ENCODE measurements at regions not wholly inside any gene's neighbourhood (a gene's known extent, or its start where the extent isn't known, plus 50 kb on each side); places are given as distances from the start of the nearest gene placed in this dataset.

DNA sequence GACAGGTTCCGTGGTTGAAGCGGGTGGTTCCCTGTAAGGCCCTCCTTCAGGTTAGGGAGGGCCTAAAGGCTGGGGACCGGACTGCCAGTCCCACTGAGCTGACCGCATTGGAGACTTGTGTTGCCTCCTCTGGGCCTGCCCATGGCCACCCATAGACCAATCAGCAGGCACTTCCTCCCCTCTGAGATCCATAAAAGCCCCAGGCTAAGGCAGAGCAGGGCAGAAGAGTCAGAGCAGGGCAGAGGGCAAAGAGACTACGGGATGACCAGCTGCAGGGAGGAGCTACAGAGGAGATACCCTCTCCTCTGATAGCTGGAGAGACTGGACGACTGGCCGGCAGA is 537.4 kb downstream of the TENT5A start:
- Histone ChIP-seq H3K27me3 (ENCODE audit: control insufficient read depth in 3 of 3, insufficient read depth in 3 of 3, low read length in 3 of 3) (no peaks in the 10 kb centered on the region), H3K4me1 (ENCODE audit: control insufficient read depth in 3 of 3, insufficient read depth in 2 of 3, low read depth in 1 of 3, low read length in 2 of 3) (no peaks in the 10 kb centered on the region), H3K4me3 (ENCODE audit: low read depth in 1 of 3, low read length in 3 of 3) (no peak overlapping the region), H3K9me3 (ENCODE audit: control insufficient read depth in 2 of 2, insufficient read depth in 1 of 2, low read depth in 1 of 2, low read length in 1 of 2) (peaks cover 0 to 2% of the 10 kb centered on the region in 2 donors), H3K27ac (ENCODE audit: low read depth in 1 of 3, low read length in 2 of 3) (no peak overlapping the region), H3K36me3 (ENCODE audit: control insufficient read depth in 3 of 3, insufficient read depth in 2 of 3, low read depth in 1 of 3, low read length in 3 of 3) (no peaks in the 10 kb centered on the region)
- 81 to 90% (median 83%) methylated on average over 7 of the region's 7 CpGs for WGBS, 3 donors
- FAIRE-seq (no peak), DNase-seq (no peak)

GRCh38 chr6:81214414-81215091 is 537.9 kb downstream of the TENT5A start:
- H3K4me3 ChIP-seq (ENCODE audit: low read depth in 1 of 3, low read length in 3 of 3): no peak overlapping the region
- H3K36me3 ChIP-seq (ENCODE audit: control insufficient read depth in 3 of 3, insufficient read depth in 2 of 3, low read depth in 1 of 3, low read length in 3 of 3): no peaks in the 10 kb centered on the region
- no peak overlapping the region for H3K27ac ChIP-seq (ENCODE audit: low read depth in 1 of 3, low read length in 2 of 3)
- no peaks in the 10 kb centered on the region for H3K27me3 ChIP-seq (ENCODE audit: control insufficient read depth in 3 of 3, insufficient read depth in 3 of 3, low read length in 3 of 3)
- WGBS, 3 donors: 80 to 88% (median 84%) methylated on average over 15 of the region's 15 CpGs
- DNase-seq (no peak), FAIRE-seq (no peak)
- H3K4me1 ChIP-seq (ENCODE audit: control insufficient read depth in 3 of 3, insufficient read depth in 2 of 3, low read depth in 1 of 3, low read length in 2 of 3): no peaks in the 10 kb centered on the region
- H3K9me3 ChIP-seq (ENCODE audit: control insufficient read depth in 2 of 2, insufficient read depth in 1 of 2, low read depth in 1 of 2, low read length in 1 of 2): peaks cover 0 to 2% of the 10 kb centered on the region in 2 donors

GRCh38 chr6:81204731-81205130 is 547.8 kb downstream of the TENT5A start:
- peaks cover 0 to 7% of the 10 kb centered on the region in 2 donors for H3K9me3 ChIP-seq (ENCODE audit: control insufficient read depth in 2 of 2, insufficient read depth in 1 of 2, low read depth in 1 of 2, low read length in 1 of 2)
- FAIRE-seq (no peak), DNase-seq (no peak)
- no peaks in the 10 kb centered on the region for H3K27me3 ChIP-seq (ENCODE audit: control insufficient read depth in 3 of 3, insufficient read depth in 3 of 3, low read length in 3 of 3)
- no peak overlapping the region for H3K27ac ChIP-seq (ENCODE audit: low read depth in 1 of 3, low read length in 2 of 3)
- H3K36me3 ChIP-seq (ENCODE audit: control insufficient read depth in 3 of 3, insufficient read depth in 2 of 3, low read depth in 1 of 3, low read length in 3 of 3): no peaks in the 10 kb centered on the region
- 83 to 88% (median 83%) methylated on average over 1 of the region's 1 CpG for WGBS, 3 donors
- H3K4me1 ChIP-seq (ENCODE audit: control insufficient read depth in 3 of 3, insufficient read depth in 2 of 3, low read depth in 1 of 3, low read length in 2 of 3): no peaks in the 10 kb centered on the region
- H3K4me3 ChIP-seq (ENCODE audit: low read depth in 1 of 3, low read length in 3 of 3): no peak overlapping the region

GRCh38 chr6:81194374-81194773 is 558.1 kb downstream of the TENT5A start:
- Histone ChIP-seq H3K9me3 (ENCODE audit: control insufficient read depth in 2 of 2, insufficient read depth in 1 of 2, low read depth in 1 of 2, low read length in 1 of 2) (no peaks in the 10 kb centered on the region), H3K4me1 (ENCODE audit: control insufficient read depth in 3 of 3, insufficient read depth in 2 of 3, low read depth in 1 of 3, low read length in 2 of 3) (no peaks in the 10 kb centered on the region), H3K4me3 (ENCODE audit: low read depth in 1 of 3, low read length in 3 of 3) (no peak overlapping the region), H3K36me3 (ENCODE audit: control insufficient read depth in 3 of 3, insufficient read depth in 2 of 3, low read depth in 1 of 3, low read length in 3 of 3) (no peaks in the 10 kb centered on the region), H3K27ac (ENCODE audit: low read depth in 1 of 3, low read length in 2 of 3) (no peak overlapping the region), H3K27me3 (ENCODE audit: control insufficient read depth in 3 of 3, insufficient read depth in 3 of 3, low read length in 3 of 3) (no peaks in the 10 kb centered on the region)
- FAIRE-seq (no peak), DNase-seq (no peak)
- WGBS, 3 donors: 57 to 68% (median 67%) methylated on average over 2 of the region's 2 CpGs

- no peak overlapping the region for H3K4me3 ChIP-seq (ENCODE audit: low read depth in 1 of 3, low read length in 3 of 3)
- WGBS, 3 donors: 50 to 65% (median 62%) methylated on average over 4 of the region's 4 CpGs
- DNase-seq (no peak), FAIRE-seq (no peak)
- no peak overlapping the region for H3K27ac ChIP-seq (ENCODE audit: low read depth in 1 of 3, low read length in 2 of 3)
- no peaks in the 10 kb centered on the region for H3K9me3 ChIP-seq (ENCODE audit: control insufficient read depth in 2 of 2, insufficient read depth in 1 of 2, low read depth in 1 of 2, low read length in 1 of 2)
- no peaks in the 10 kb centered on the region for H3K27me3 ChIP-seq (ENCODE audit: control insufficient read depth in 3 of 3, insufficient read depth in 3 of 3, low read length in 3 of 3)
- H3K4me1 ChIP-seq (ENCODE audit: control insufficient read depth in 3 of 3, insufficient read depth in 2 of 3, low read depth in 1 of 3, low read length in 2 of 3): no peaks in the 10 kb centered on the region
- H3K36me3 ChIP-seq (ENCODE audit: control insufficient read depth in 3 of 3, insufficient read depth in 2 of 3, low read depth in 1 of 3, low read length in 3 of 3): no peaks in the 10 kb centered on the region
Measured at GRCh38 chr6:81172056-81172740, 580.3 kb downstream of the TENT5A start.

DNA sequence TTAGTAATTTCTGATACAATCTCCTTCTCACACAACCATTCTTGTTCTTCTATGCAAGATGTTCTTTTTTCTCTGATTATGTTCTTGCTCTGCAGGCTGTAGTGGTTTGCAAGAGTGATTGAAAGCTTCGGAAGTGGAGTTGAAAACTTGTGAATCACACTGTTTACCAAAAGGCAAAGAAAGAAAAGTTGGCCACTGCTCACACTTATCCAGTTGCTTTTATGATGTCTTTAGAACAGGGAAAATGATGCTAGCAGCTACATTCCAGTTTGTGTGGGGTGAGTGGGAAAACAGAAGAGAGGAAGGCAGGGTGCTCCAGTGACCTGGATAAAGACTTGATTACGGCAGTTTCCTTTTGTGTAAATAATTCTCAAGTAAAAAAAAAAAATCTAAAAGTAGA is 583.3 kb downstream of the TENT5A start:
- Histone ChIP-seq H3K27ac (ENCODE audit: low read depth in 1 of 3, low read length in 2 of 3) (no peak overlapping the region), H3K4me3 (ENCODE audit: low read depth in 1 of 3, low read length in 3 of 3) (no peak overlapping the region), H3K4me1 (ENCODE audit: control insufficient read depth in 3 of 3, insufficient read depth in 2 of 3, low read depth in 1 of 3, low read length in 2 of 3) (no peaks in the 10 kb centered on the region), H3K36me3 (ENCODE audit: control insufficient read depth in 3 of 3, insufficient read depth in 2 of 3, low read depth in 1 of 3, low read length in 3 of 3) (no peaks in the 10 kb centered on the region), H3K27me3 (ENCODE audit: control insufficient read depth in 3 of 3, insufficient read depth in 3 of 3, low read length in 3 of 3) (no peaks in the 10 kb centered on the region), H3K9me3 (ENCODE audit: control insufficient read depth in 2 of 2, insufficient read depth in 1 of 2, low read depth in 1 of 2, low read length in 1 of 2) (no peaks in the 10 kb centered on the region)
- 43 to 53% (median 48%) methylated on average over 2 of the region's 2 CpGs for WGBS, 3 donors
- FAIRE-seq (no peak), DNase-seq (no peak)

GRCh38 chr6:81166770-81167169 is 585.7 kb downstream of the TENT5A start:
- Histone ChIP-seq H3K27me3 (ENCODE audit: control insufficient read depth in 3 of 3, insufficient read depth in 3 of 3, low read length in 3 of 3) (no peaks in the 10 kb centered on the region), H3K36me3 (ENCODE audit: control insufficient read depth in 3 of 3, insufficient read depth in 2 of 3, low read depth in 1 of 3, low read length in 3 of 3) (no peaks in the 10 kb centered on the region), H3K9me3 (ENCODE audit: control insufficient read depth in 2 of 2, insufficient read depth in 1 of 2, low read depth in 1 of 2, low read length in 1 of 2) (no peaks in the 10 kb centered on the region), H3K4me3 (ENCODE audit: low read depth in 1 of 3, low read length in 3 of 3) (no peak overlapping the region), H3K4me1 (ENCODE audit: control insufficient read depth in 3 of 3, insufficient read depth in 2 of 3, low read depth in 1 of 3, low read length in 2 of 3) (no peaks in the 10 kb centered on the region), H3K27ac (ENCODE audit: low read depth in 1 of 3, low read length in 2 of 3) (no peak overlapping the region)
- FAIRE-seq (no peak), DNase-seq (no peak)

DNA sequence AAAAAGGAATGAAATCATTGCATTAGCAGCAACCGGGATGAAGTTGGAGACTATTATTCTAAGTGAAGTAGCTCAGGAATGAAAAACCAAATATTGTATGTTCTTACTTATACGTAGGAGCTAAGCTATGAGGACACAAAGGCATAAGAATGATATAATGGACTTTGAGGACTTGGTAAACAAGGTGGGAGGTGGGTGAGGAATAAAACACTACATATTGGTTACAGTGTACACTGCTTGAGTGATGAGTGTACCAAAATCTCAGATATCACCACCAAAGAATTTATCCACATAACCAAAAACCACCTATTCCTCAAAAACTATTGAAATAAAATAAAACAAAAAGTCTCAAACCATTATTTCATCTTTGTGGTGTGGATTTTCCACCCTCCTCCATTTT is 593.5 kb downstream of the TENT5A start:
- peaks cover 0 to under 1% of the 10 kb centered on the region in 2 donors for H3K9me3 ChIP-seq (ENCODE audit: control insufficient read depth in 2 of 2, insufficient read depth in 1 of 2, low read depth in 1 of 2, low read length in 1 of 2)
- no peak overlapping the region for H3K27ac ChIP-seq (ENCODE audit: low read depth in 1 of 3, low read length in 2 of 3)
- DNase-seq (no peak), FAIRE-seq (no peak)
- 73 to 76% (median 74%) methylated on average over 2 of the region's 2 CpGs for WGBS, 3 donors
- no peak overlapping the region for H3K4me3 ChIP-seq (ENCODE audit: low read depth in 1 of 3, low read length in 3 of 3)
- no peaks in the 10 kb centered on the region for H3K4me1 ChIP-seq (ENCODE audit: control insufficient read depth in 3 of 3, insufficient read depth in 2 of 3, low read depth in 1 of 3, low read length in 2 of 3)
- H3K36me3 ChIP-seq (ENCODE audit: control insufficient read depth in 3 of 3, insufficient read depth in 2 of 3, low read depth in 1 of 3, low read length in 3 of 3): no peaks in the 10 kb centered on the region
- H3K27me3 ChIP-seq (ENCODE audit: control insufficient read depth in 3 of 3, insufficient read depth in 3 of 3, low read length in 3 of 3): no peaks in the 10 kb centered on the region

DNA sequence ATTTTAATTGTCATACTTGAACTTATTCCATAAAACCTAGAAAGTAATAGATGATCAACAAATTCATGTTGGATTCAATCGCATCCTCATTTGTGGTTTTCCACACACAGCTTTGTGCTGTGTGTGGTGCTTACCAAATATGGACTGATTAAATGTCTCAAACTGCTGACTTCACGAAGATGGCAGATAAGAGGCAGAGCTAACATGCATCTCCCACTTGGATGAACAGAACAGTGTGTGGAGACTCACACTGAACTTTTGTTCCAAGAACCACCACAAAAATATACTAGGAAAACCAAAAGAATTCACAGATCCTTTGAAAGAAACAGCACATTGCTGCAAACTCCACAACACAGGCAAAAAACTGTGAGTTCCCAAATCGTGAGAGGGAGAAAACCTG is 603.7 kb downstream of the TENT5A start:
- H3K27me3 ChIP-seq (ENCODE audit: control insufficient read depth in 3 of 3, insufficient read depth in 3 of 3, low read length in 3 of 3): no peaks in the 10 kb centered on the region
- 68 to 74% (median 72%) methylated on average over 3 of the region's 3 CpGs for WGBS, 3 donors
- H3K36me3 ChIP-seq (ENCODE audit: control insufficient read depth in 3 of 3, insufficient read depth in 2 of 3, low read depth in 1 of 3, low read length in 3 of 3): no peaks in the 10 kb centered on the region
- no peak overlapping the region for H3K27ac ChIP-seq (ENCODE audit: low read depth in 1 of 3, low read length in 2 of 3)
- FAIRE-seq: no peak
- H3K4me1 ChIP-seq (ENCODE audit: control insufficient read depth in 3 of 3, insufficient read depth in 2 of 3, low read depth in 1 of 3, low read length in 2 of 3): no peaks in the 10 kb centered on the region
- peaks cover 0 to 13% of the 10 kb centered on the region in 2 donors for H3K9me3 ChIP-seq (ENCODE audit: control insufficient read depth in 2 of 2, insufficient read depth in 1 of 2, low read depth in 1 of 2, low read length in 1 of 2)
- DNase-seq: no peak
- no peak overlapping the region for H3K4me3 ChIP-seq (ENCODE audit: low read depth in 1 of 3, low read length in 3 of 3)
